ENCODE measurements at regions not wholly inside any gene's neighbourhood (a gene's known extent, or its start where the extent isn't known, plus 50 kb on each side); places are given as distances from the start of the nearest gene placed in this dataset.

- H3K9me3 ChIP-seq (ENCODE audit: insufficient read depth, low read length) = no peaks in the 10 kb centered on the region
- H3K4me3 ChIP-seq (ENCODE audit: insufficient read depth, low read length, poor library complexity, severe bottlenecking) = no peak overlapping the region
- H3K36me3 ChIP-seq (ENCODE audit: low read length) = no peaks in the 10 kb centered on the region
- H3K27me3 ChIP-seq (ENCODE audit: low read length) = no peaks in the 10 kb centered on the region
- H3K79me2 ChIP-seq (ENCODE audit: insufficient read depth, low read length) = no peaks in the 10 kb centered on the region
- H3K9ac ChIP-seq (ENCODE audit: low read length) = no peak overlapping the region
- no peaks in the 10 kb centered on the region for H3K9me2 ChIP-seq (replicated peaks; ENCODE audit: insufficient read depth, low read length)
- H3K27ac ChIP-seq (ENCODE audit: low read depth, low read length) = no peak overlapping the region
- no peaks in the 10 kb centered on the region for H4K20me1 ChIP-seq (ENCODE audit: low read depth, low read length)
- H3F3A ChIP-seq (ENCODE audit: insufficient read depth) = peaks cover 25% of the 10 kb centered on the region
- no peak for TF ChIP-seq CTCF (IDR thresholded peaks at IDR 0.05; ENCODE audit: insufficient read depth, low read length, poor library complexity, severe bottlenecking)
- TF ChIP-seq EZH2phosphoT487 (conservative IDR thresholded peaks at IDR 0.05; ENCODE audit: low read length) = no peak
- H3K4me2 ChIP-seq (ENCODE audit: low read depth, low read length, poor library complexity, severe bottlenecking) = peak overlapping the region; percentile 18
- H2AFZ ChIP-seq (ENCODE audit: low read depth, low read length, severe bottlenecking) = no peak overlapping the region
Observed at GRCh38 chr10:7486528-7486927, 75.7 kb upstream of the SFMBT2 start.

GRCh38 chr10:7485799-7486198 lies 75.0 kb upstream of the SFMBT2 start:
- H3F3A ChIP-seq (ENCODE audit: insufficient read depth) = peaks cover 32% of the 10 kb centered on the region
- H3K27ac ChIP-seq (ENCODE audit: low read depth, low read length) = no peak overlapping the region
- H3K27me3 ChIP-seq (ENCODE audit: low read length) = no peaks in the 10 kb centered on the region
- TF ChIP-seq CTCF (IDR thresholded peaks at IDR 0.05; ENCODE audit: insufficient read depth, low read length, poor library complexity, severe bottlenecking) (no peak), EZH2phosphoT487 (conservative IDR thresholded peaks at IDR 0.05; ENCODE audit: low read length) (no peak)
- peak overlapping the region; percentile 82 for H3K4me2 ChIP-seq (ENCODE audit: low read depth, low read length, poor library complexity, severe bottlenecking)
- no peaks in the 10 kb centered on the region for H3K9me3 ChIP-seq (ENCODE audit: insufficient read depth, low read length)
- no peaks in the 10 kb centered on the region for H3K36me3 ChIP-seq (ENCODE audit: low read length)
- H3K9ac ChIP-seq (ENCODE audit: low read length) = no peak overlapping the region
- no peaks in the 10 kb centered on the region for H3K79me2 ChIP-seq (ENCODE audit: insufficient read depth, low read length)
- no peaks in the 10 kb centered on the region for H4K20me1 ChIP-seq (ENCODE audit: low read depth, low read length)
- H2AFZ ChIP-seq (ENCODE audit: low read depth, low read length, severe bottlenecking) = peak overlapping the region; percentile 70
- H3K4me3 ChIP-seq (ENCODE audit: insufficient read depth, low read length, poor library complexity, severe bottlenecking) = no peak overlapping the region
- H3K9me2 ChIP-seq (replicated peaks; ENCODE audit: insufficient read depth, low read length) = no peaks in the 10 kb centered on the region

- Histone ChIP-seq H4K20me1 (ENCODE audit: low read depth, low read length) (no peaks in the 10 kb centered on the region), H3F3A (ENCODE audit: insufficient read depth) (peaks cover 38% of the 10 kb centered on the region), H3K4me2 (ENCODE audit: low read depth, low read length, poor library complexity, severe bottlenecking) (peak overlapping the region; percentile 82), H2AFZ (ENCODE audit: low read depth, low read length, severe bottlenecking) (peak overlapping the region; percentile 70), H3K27me3 (ENCODE audit: low read length) (no peaks in the 10 kb centered on the region), H3K36me3 (ENCODE audit: low read length) (no peaks in the 10 kb centered on the region), H3K9me3 (ENCODE audit: insufficient read depth, low read length) (no peaks in the 10 kb centered on the region), H3K4me3 (ENCODE audit: insufficient read depth, low read length, poor library complexity, severe bottlenecking) (peak overlapping the region; percentile 44), H3K9ac (ENCODE audit: low read length) (peak overlapping the region; percentile 58), H3K9me2 (replicated peaks; ENCODE audit: insufficient read depth, low read length) (no peaks in the 10 kb centered on the region), H3K27ac (ENCODE audit: low read depth, low read length) (peak overlapping the region; percentile 96), H3K79me2 (ENCODE audit: insufficient read depth, low read length) (no peaks in the 10 kb centered on the region)
- no peak for TF ChIP-seq EZH2phosphoT487 (conservative IDR thresholded peaks at IDR 0.05; ENCODE audit: low read length)
- TF ChIP-seq CTCF (IDR thresholded peaks at IDR 0.05; ENCODE audit: insufficient read depth, low read length, poor library complexity, severe bottlenecking) = no peak
Observed at GRCh38 chr10:7485244-7485556, 74.4 kb upstream of the SFMBT2 start.
